H1 (cell line): ENCODE measurements at regions not wholly inside any gene's neighbourhood (a gene's known extent, or its start where the extent isn't known, plus 50 kb on each side); places are given as distances from the start of the nearest gene placed in this dataset.

Experiments
- CTCF ChIA-PET: fragments of 300-600 bp; sonication (Branson Sonifier 250); formaldehyde crosslinking; loops from one replicate; lab custom pipeline; 2021; ENCODE audit not compliant: partially characterized antibody; lab: Charles Lee
- POLR2A ChIA-PET: fragments of 300-600 bp; sonication (Branson Sonifier 250); formaldehyde crosslinking; loops from one replicate; lab custom pipeline; 2021; ENCODE audit warnings: inconsistent platforms; ENCODE audit not compliant: partially characterized antibody; lab: Charles Lee
- DNase-seq, 2 experiments: peaks; one replicate each; pipeline versions ENCODE4 v3.0.0 to v3.0.0-alpha.2; 2010 to 2022; ENCODE audit warnings: low spot score in 2 of 2, low read depth in 1 of 2, mixed read lengths in 1 of 2
- FAIRE-seq: peaks from 2 replicates; lab custom pipeline; 2011; peaks lifted over from hg19 to GRCh38; lab: Jason Lieb, UNC
- H2AFZ ChIP-seq: 2 replicates; pipeline ENCODE4 v1.8.1; 2012; ENCODE audit warnings: low read length, inconsistent platforms
- H2AK5ac ChIP-seq: 2 replicates; pipeline ENCODE4 v1.6.1; 2013; ENCODE audit warnings: low read depth, low read length
- H2BK120ac ChIP-seq: replicated peaks from 2 replicates; pipeline ENCODE3; 2013; ENCODE audit warnings: low read depth, low read length, inconsistent platforms
- H2BK12ac ChIP-seq: 2 replicates; pipeline ENCODE4 v1.6.1; 2013; ENCODE audit warnings: low read depth, low read length
- H2BK15ac ChIP-seq: 2 replicates; pipeline ENCODE4 v1.6.1; 2013; ENCODE audit warnings: low read length
- H2BK20ac ChIP-seq: 2 replicates; pipeline ENCODE4 v1.6.1; 2013; ENCODE audit warnings: low read length
- H2BK5ac ChIP-seq: 2 replicates; pipeline ENCODE4 v1.6.1; 2013; ENCODE audit warnings: low read depth, low read length
- H3K14ac ChIP-seq: 2 replicates; pipeline ENCODE4 v1.6.1; 2013; ENCODE audit warnings: inconsistent platforms; ENCODE audit not compliant: insufficient read length
- H3K18ac ChIP-seq: 2 replicates; pipeline ENCODE4 v1.6.1; 2013; ENCODE audit warnings: low read length; ENCODE audit errors: extremely low read depth
- H3K23ac ChIP-seq: 2 replicates; pipeline ENCODE4 v1.6.1; 2013; ENCODE audit warnings: inconsistent platforms; ENCODE audit not compliant: insufficient read length
- H3K23me2 ChIP-seq: 2 replicates; pipeline ENCODE4 v1.6.1; 2013; ENCODE audit warnings: low read depth, low read length
- H3K27ac ChIP-seq: 2 replicates; pipeline ENCODE4 v1.6.1; 2011; ENCODE audit warnings: low read depth, low read length, inconsistent platforms
- H3K27me3 ChIP-seq, 4 experiments: replicated peaks in 1 of 4; 1 replicate in 1 of 4; 2 replicates in 3 of 4; pipeline versions ENCODE4 v1.6.1 to v1.8.1; 2011 to 2013; ENCODE audit warnings: low read length in 3 of 4, mild to moderate bottlenecking in 3 of 4, inconsistent platforms in 2 of 4, mixed read lengths in 2 of 4, moderate library complexity in 1 of 4; ENCODE audit not compliant: control insufficient read depth in 3 of 4, insufficient read depth in 3 of 4; ENCODE audit errors: extremely low read depth in 1 of 4
- H3K36me3 ChIP-seq, 4 experiments: 2 replicates each; pipeline versions ENCODE4 v1.6.1 to v1.8.1; 2011 to 2013; ENCODE audit warnings: mild to moderate bottlenecking in 4 of 4, low read length in 3 of 4, moderate library complexity in 2 of 4, control low read depth in 1 of 4, inconsistent platforms in 1 of 4; ENCODE audit not compliant: insufficient read depth in 4 of 4, control insufficient read depth in 2 of 4
- H3K4ac ChIP-seq: replicated peaks from 2 replicates; pipeline ENCODE3; 2013; ENCODE audit warnings: low read length, low read depth, mixed read lengths, inconsistent platforms; ENCODE audit not compliant: insufficient read length
- H3K4me1 ChIP-seq, 4 experiments: replicated peaks in 1 of 4; 1 replicate in 1 of 4; 2 replicates in 3 of 4; pipeline versions ENCODE4 v1.6.1 to v1.8.1; 2011 to 2013; ENCODE audit warnings: low read length in 3 of 4, inconsistent platforms in 2 of 4, mixed read lengths in 1 of 4; ENCODE audit not compliant: insufficient read depth in 4 of 4, control insufficient read depth in 3 of 4
- H3K4me2 ChIP-seq, 2 experiments: 2 replicates each; pipeline versions ENCODE4 v1.6.1 to v1.8.1; 2011 to 2013; ENCODE audit warnings: low read depth in 2 of 2, low read length in 2 of 2, control low read depth in 1 of 2, inconsistent platforms in 1 of 2, mild to moderate bottlenecking in 1 of 2; ENCODE audit not compliant: insufficient read depth in 1 of 2
- H3K4me3 ChIP-seq, 4 experiments: fragments of 200-600, 300-600 bp in 1 of 4; sonication (generic), shearing (Covaris generic), sonication (Bioruptor Twin) in 1 of 4; 2 replicates each; pipeline versions ENCODE4 v1.5.1 to v1.8.1; 2011 to 2016; ENCODE audit warnings: low read length in 4 of 4, low read depth in 3 of 4, control low read depth in 2 of 4, inconsistent platforms in 2 of 4, mild to moderate bottlenecking in 2 of 4, mixed read lengths in 1 of 4, moderate library complexity in 1 of 4; ENCODE audit not compliant: insufficient read depth in 2 of 4; ENCODE audit errors: extremely low read depth in 1 of 4
- H3K56ac ChIP-seq: replicated peaks from 2 replicates; pipeline ENCODE3; 2013; ENCODE audit warnings: low read depth, mild to moderate bottlenecking, mixed read lengths, low read length, inconsistent platforms; ENCODE audit not compliant: insufficient read length
- H3K79me1 ChIP-seq: 2 replicates; pipeline ENCODE4 v1.6.1; 2013; ENCODE audit warnings: low read depth, low read length, control low read depth
- H3K79me2 ChIP-seq, 2 experiments: 2 replicates each; pipeline versions ENCODE4 v1.6.1 to v1.8.1; 2012 to 2013; ENCODE audit warnings: low read length in 2 of 2, mild to moderate bottlenecking in 2 of 2, inconsistent platforms in 1 of 2; ENCODE audit not compliant: insufficient read depth in 2 of 2, control insufficient read depth in 1 of 2
- H3K9ac ChIP-seq, 4 experiments: replicated peaks in 1 of 4; 1 replicate in 1 of 4; 2 replicates in 3 of 4; pipeline versions ENCODE4 v1.6.1 to v1.8.1; 2011 to 2013; ENCODE audit warnings: low read depth in 3 of 4, low read length in 3 of 4, control low read depth in 2 of 4, mild to moderate bottlenecking in 2 of 4, moderate library complexity in 2 of 4, inconsistent platforms in 1 of 4; ENCODE audit errors: extremely low read depth in 1 of 4
- H3K9me3 ChIP-seq, 2 experiments: 2 replicates each; pipeline versions ENCODE4 v1.6.1 to v1.8.1; 2012 to 2013; ENCODE audit warnings: mild to moderate bottlenecking in 2 of 2, moderate library complexity in 2 of 2, control low read depth in 1 of 2, inconsistent platforms in 1 of 2, low read depth in 1 of 2, low read length in 1 of 2, mixed read lengths in 1 of 2; ENCODE audit not compliant: insufficient read depth in 2 of 2
- H4K20me1 ChIP-seq, 2 experiments: replicated peaks in 1 of 2; 2 replicates each; pipeline versions ENCODE3 to v1.8.1; 2011 to 2013; ENCODE audit warnings: inconsistent platforms in 2 of 2, low read length in 2 of 2, mild to moderate bottlenecking in 1 of 2; ENCODE audit not compliant: insufficient read depth in 2 of 2, control insufficient read depth in 1 of 2
- H4K5ac ChIP-seq: 2 replicates; pipeline ENCODE4 v1.6.1; 2013; ENCODE audit warnings: low read length, low read depth, mixed read lengths, inconsistent platforms; ENCODE audit not compliant: insufficient read length
- H4K8ac ChIP-seq: 2 replicates; pipeline ENCODE4 v1.8.0; 2013; ENCODE audit warnings: mild to moderate bottlenecking, moderate library complexity, low read length, inconsistent platforms; ENCODE audit not compliant: insufficient read depth; ENCODE audit errors: extremely low read depth
- H4K91ac ChIP-seq: replicated peaks from 2 replicates; pipeline ENCODE3; 2013; ENCODE audit warnings: low read length, mixed read lengths, inconsistent platforms; ENCODE audit not compliant: insufficient read length
- CBX5 ChIP-seq: fragments of 300-800, 300-1000 bp; sonication (generic); IDR thresholded peaks from 2 replicates; pipeline ENCODE4 v1.7.1; 2016; ENCODE audit warnings: antibody characterized with exemption, low read length, low read depth
- CHD2 ChIP-seq: IDR thresholded peaks from 2 replicates; pipeline ENCODE4 v1.6.1; 2012; ENCODE audit warnings: low read length, improper control_type of control experiment
- CTBP2 ChIP-seq: IDR thresholded peaks from 2 replicates; pipeline ENCODE4 v1.7.0; 2011; ENCODE audit warnings: borderline replicate concordance, mild to moderate bottlenecking, moderate library complexity, mixed read lengths, low read length; ENCODE audit not compliant: insufficient read depth, insufficient read length
- EP300 ChIP-seq, 2 experiments: IDR thresholded peaks; 1 replicate in 1 of 2; 2 replicates in 1 of 2; pipeline ENCODE4 v1.6.1; 2011 to 2012; ENCODE audit warnings: low read depth in 2 of 2, low read length in 2 of 2, mild to moderate bottlenecking in 2 of 2, borderline replicate concordance in 1 of 2, inconsistent platforms in 1 of 2, moderate library complexity in 1 of 2
- KDM1A ChIP-seq: fragments of 200-600, 300-600 bp; sonication (generic); IDR thresholded peaks from 2 replicates; pipeline ENCODE4 v1.7.1; 2016; ENCODE audit warnings: mild to moderate bottlenecking, low read length, borderline replicate concordance
- MAFK ChIP-seq: IDR thresholded peaks from 2 replicates; pipeline ENCODE4 v1.6.1; 2012; ENCODE audit warnings: low read depth, mild to moderate bottlenecking, improper control_type of control experiment, low read length
- NANOG ChIP-seq: IDR thresholded peaks from 2 replicates; pipeline ENCODE4 v1.6.1; 2011; ENCODE audit warnings: low read length, low read depth, mild to moderate bottlenecking, inconsistent platforms; ENCODE audit not compliant: insufficient read depth, poor library complexity, severe bottlenecking
- POLR2A ChIP-seq, 2 experiments: IDR thresholded peaks; 1 replicate in 1 of 2; 2 replicates in 1 of 2; pipeline ENCODE4 v1.6.1; 2011; ENCODE audit warnings: low read depth in 2 of 2, low read length in 2 of 2, mild to moderate bottlenecking in 2 of 2; ENCODE audit errors: control extremely low read depth in 1 of 2
- POU5F1 ChIP-seq: IDR thresholded peaks from 2 replicates; pipeline ENCODE4 v1.6.1; 2011; ENCODE audit warnings: low read depth, mild to moderate bottlenecking, low read length, moderate library complexity
- SIX5 ChIP-seq: IDR thresholded peaks from 2 replicates; pipeline ENCODE4 v1.6.1; 2011; ENCODE audit warnings: mild to moderate bottlenecking, low read depth, low read length
- SP2 ChIP-seq: IDR thresholded peaks from 2 replicates; pipeline ENCODE4 v1.6.1; 2012; ENCODE audit warnings: mild to moderate bottlenecking, low read length, inconsistent platforms
- SRF ChIP-seq: IDR thresholded peaks from 2 replicates; pipeline ENCODE4 v1.6.1; 2011; ENCODE audit warnings: mild to moderate bottlenecking, low read depth, low read length, moderate library complexity
- USF2 ChIP-seq: IDR thresholded peaks from 2 replicates; pipeline ENCODE4 v1.6.1; 2011; ENCODE audit warnings: low read length, improper control_type of control experiment
- YY1 ChIP-seq: IDR thresholded peaks from 2 replicates; pipeline ENCODE4 v1.6.1; 2011; ENCODE audit warnings: low read depth, mild to moderate bottlenecking, low read length
- ZNF274 ChIP-seq: IDR thresholded peaks from 2 replicates; pipeline ENCODE4 v1.7.0; 2012; ENCODE audit warnings: low read length, borderline replicate concordance; ENCODE audit errors: extremely low read depth
- WGBS, 2 experiments: shearing (Covaris generic) in 1 of 2; methylation state at CpG; one replicate each; pipeline versions ENCODE4 v1.1.6 to v1.1.7; 2013 to 2015; ENCODE audit warnings: low lambda C conversion rate in 2 of 2, mixed read lengths in 2 of 2, inconsistent platforms in 1 of 2, low coverage in 1 of 2, missing lambda C conversion rate in 1 of 2; ENCODE audit not compliant: insufficient replicate concordance in 2 of 2, insufficient coverage in 1 of 2, insufficient read length in 1 of 2; ENCODE audit errors: extremely low coverage in 1 of 2, missing lambda C conversion rate in 1 of 2; 5-methylcytosine and 5-hydroxymethylcytosine counted together

- Histone ChIP-seq H3K4me2 (no peak overlapping the region), H3K23ac (no peak overlapping the region), H4K8ac (no peak overlapping the region; the same call in 1 of the 2 replicates), H3K4me3 (no peak overlapping the region), H2BK12ac (no peak overlapping the region), H4K91ac (no peak overlapping the region), H3K23me2 (no peaks in the 10 kb centered on the region), H2BK120ac (no peak overlapping the region), H2BK20ac (no peak overlapping the region), H2BK15ac (no peak overlapping the region), H3K18ac (no peak overlapping the region), H2BK5ac (no peak overlapping the region), H3K27me3 (no peaks in the 10 kb centered on the region), H3K36me3 (no peaks in the 10 kb centered on the region), H3K9ac (no peak overlapping the region), H3K56ac (no peak overlapping the region), H2AK5ac (no peak overlapping the region), H4K20me1 (no peaks in the 10 kb centered on the region), H3K79me1 (no peaks in the 10 kb centered on the region), H3K79me2 (no peaks in the 10 kb centered on the region), H4K5ac (no peak overlapping the region), H2AFZ (peak overlapping the region; percentile 48; the same call in 1 of the 2 replicates), H3K4me1 (no peaks in the 10 kb centered on the region), H3K4ac (no peak overlapping the region), H3K14ac (no peak overlapping the region), H3K27ac (no peak overlapping the region), H3K9me3 (no peaks in the 10 kb centered on the region)
- DNase-seq (no peak), FAIRE-seq (no peak)
- WGBS, 2 experiments, result 61% methylated on average over 7 of the region's 7 CpGs; no CpG with 5 or more reads in 1 of the 2 experiments
- ChIA-PET CTCF (interaction anchor here (0.7 kb wide), 2 partner anchors 52 to 278 kb away, joined by 3 read pairs; no protein-coding TSS in a partner anchor), POLR2A (no interaction called here)
- TF ChIP-seq CTBP2 (no peak), POLR2A (IDR thresholded peaks at IDR 0.05; ENCODE audit: control extremely low read depth in 1 of 2, low read depth in 2 of 2, low read length in 2 of 2) (no peak), CHD2 (no peak), SP2 (no peak), SIX5 (no peak), KDM1A (no peak), USF2 (no peak), SRF (no peak), NANOG (no peak), YY1 (no peak), MAFK (no peak), POU5F1 (no peak), ZNF274 (no peak), EP300 (IDR thresholded peaks at IDR 0.05; ENCODE audit: borderline replicate concordance in 1 of 2, low read depth in 2 of 2, low read length in 2 of 2) (no peak), CBX5 (no peak)
Measured at GRCh38 chr18:78378403-78378802, 601.2 kb upstream of the SALL3 start.
